ENCODE measurements at regions not wholly inside any gene's neighbourhood (a gene's known extent, or its start where the extent isn't known, plus 50 kb on each side); places are given as distances from the start of the nearest gene placed in this dataset.
A peak's percentile ranks its signal among the peaks of the same experiment; 100 is the strongest.

DNA sequence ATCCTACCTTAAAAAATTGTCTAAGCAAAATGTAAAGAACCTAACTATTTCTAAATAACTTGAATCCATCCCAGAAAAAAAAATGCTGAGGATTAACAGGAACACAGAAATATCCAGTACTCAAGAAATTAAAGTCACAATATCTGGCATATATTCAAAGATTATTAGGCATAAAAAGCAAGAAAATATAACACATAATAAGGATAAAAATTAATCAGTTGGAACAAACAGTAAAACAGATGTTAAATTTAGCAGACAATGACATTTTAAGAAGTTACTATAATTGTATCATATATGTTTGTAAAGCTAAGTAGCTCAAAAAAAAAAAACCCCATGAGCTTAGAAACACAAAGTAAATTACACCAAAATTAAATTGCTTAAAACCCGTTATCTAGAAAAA is 427.4 kb upstream of the GYPC start:
- TF ChIP-seq, protein P1, sequence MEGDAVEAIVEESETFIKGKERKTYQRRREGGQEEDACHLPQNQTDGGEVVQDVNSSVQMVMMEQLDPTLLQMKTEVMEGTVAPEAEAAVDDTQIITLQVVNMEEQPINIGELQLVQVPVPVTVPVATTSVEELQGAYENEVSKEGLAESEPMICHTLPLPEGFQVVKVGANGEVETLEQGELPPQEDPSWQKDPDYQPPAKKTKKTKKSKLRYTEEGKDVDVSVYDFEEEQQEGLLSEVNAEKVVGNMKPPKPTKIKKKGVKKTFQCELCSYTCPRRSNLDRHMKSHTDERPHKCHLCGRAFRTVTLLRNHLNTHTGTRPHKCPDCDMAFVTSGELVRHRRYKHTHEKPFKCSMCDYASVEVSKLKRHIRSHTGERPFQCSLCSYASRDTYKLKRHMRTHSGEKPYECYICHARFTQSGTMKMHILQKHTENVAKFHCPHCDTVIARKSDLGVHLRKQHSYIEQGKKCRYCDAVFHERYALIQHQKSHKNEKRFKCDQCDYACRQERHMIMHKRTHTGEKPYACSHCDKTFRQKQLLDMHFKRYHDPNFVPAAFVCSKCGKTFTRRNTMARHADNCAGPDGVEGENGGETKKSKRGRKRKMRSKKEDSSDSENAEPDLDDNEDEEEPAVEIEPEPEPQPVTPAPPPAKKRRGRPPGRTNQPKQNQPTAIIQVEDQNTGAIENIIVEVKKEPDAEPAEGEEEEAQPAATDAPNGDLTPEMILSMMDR (IDR thresholded peaks at IDR 0.05; ENCODE audit: insufficient read depth, low read depth, low read length, missing control alignments), result no peak
- H3K4me3 ChIP-seq (ENCODE audit: low read depth, low read length), result no peak overlapping the region
- no peak for DNase-seq (ENCODE audit: low read depth)

DNA sequence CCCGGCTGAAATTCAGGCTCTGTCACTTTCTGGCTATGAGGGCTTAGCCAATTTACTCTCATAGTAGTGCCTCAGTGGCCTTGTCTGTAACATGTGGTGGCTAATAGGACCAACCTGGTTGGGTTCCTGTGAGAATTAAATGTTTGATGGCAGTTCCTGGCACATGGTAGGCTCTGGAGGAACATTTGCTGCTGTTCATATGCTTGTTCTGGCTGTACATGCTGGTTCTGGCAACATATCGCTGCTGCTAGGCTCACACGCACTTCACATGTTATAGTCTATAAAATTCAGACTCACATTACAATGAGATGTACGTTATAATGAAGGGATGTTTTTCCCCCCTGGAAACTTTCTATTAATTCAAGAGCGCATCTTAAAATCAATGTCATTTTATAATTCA is 417.7 kb upstream of the GYPC start:
- TF ChIP-seq, protein P1 (IDR thresholded peaks at IDR 0.05; ENCODE audit: insufficient read depth, low read depth, low read length, missing control alignments), result no peak
- no peak overlapping the region for H3K4me3 ChIP-seq (ENCODE audit: low read depth, low read length)
- no peak for DNase-seq (ENCODE audit: low read depth)

DNA sequence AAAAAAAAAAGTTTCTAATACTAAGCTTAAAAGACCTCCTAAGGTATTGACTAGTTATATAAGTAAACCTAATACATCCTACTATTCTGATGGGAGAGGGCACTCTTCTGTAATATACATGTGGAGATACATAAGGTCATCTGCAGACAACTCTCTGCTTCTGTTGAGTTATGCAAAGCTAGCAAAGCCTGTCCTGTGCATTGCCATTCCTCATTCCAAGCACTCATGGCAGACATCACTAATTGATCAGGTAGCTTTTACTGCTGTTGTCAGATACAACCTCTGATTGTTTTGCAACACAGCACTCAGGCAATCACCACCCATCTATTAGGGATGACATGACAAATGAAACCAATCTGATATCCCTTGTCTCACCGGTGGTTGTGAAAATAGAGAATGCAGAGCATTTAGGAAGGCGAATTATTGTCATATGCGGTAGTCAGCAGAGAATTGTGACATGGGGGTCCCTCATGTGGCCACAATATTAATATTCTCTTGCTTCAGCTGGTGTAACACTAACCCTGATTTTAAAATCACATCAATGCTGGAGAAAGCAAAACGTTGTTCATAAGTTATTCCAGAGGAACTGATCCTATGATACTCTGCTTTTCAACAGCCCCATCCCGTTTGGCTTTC is 416.5 kb upstream of the GYPC start:
- DNase-seq (ENCODE audit: low read depth), result no peak
- TF ChIP-seq, protein P1 (IDR thresholded peaks at IDR 0.05; ENCODE audit: insufficient read depth, low read depth, low read length, missing control alignments), result no peak
- H3K4me3 ChIP-seq (ENCODE audit: low read depth, low read length), result no peak overlapping the region

DNA sequence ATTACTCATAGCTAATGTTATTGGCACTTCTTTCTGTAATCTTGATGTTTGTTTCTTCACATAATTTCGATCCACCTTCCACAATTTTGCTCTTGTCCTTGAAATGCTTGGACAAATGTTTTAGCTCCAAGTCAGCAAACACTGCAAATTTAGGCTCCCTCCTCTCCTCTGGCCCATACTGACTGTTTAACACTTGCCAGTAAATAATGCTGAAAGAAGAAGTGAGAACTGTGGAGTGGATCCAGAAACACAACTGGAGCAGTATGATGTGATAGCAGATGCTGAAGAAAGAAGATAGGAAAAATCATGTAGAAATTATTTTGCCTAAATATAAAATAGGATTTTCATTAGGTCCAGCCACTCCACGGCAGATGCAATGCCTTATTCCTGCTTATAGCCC is 415.0 kb upstream of the GYPC start:
- no peak overlapping the region for H3K4me3 ChIP-seq (ENCODE audit: low read depth, low read length)
- TF ChIP-seq, protein P1 (IDR thresholded peaks at IDR 0.05; ENCODE audit: insufficient read depth, low read depth, low read length, missing control alignments), result no peak
- DNase-seq (ENCODE audit: low read depth), result no peak

DNA sequence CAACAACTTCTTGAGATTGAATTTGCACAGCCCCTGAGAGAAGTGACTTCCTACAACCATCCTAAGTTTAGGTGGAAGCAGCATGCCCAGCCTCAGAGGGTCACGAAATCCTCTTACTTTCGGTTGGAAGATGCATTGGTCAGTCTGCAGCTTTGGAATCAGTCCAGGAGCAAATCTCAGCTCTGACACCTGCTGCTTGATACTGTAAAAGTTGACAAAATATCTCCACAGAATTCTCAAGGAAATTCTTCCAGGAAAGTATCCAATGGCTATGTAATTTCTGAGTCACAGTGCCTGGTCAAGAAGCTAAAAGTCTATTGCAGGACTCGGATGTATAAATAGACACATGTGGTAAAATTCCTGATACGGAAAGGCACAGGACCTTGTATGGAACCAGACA is 414.5 kb upstream of the GYPC start:
- TF ChIP-seq, protein P1 (IDR thresholded peaks at IDR 0.05; ENCODE audit: insufficient read depth, low read depth, low read length, missing control alignments), result no peak
- no peak overlapping the region for H3K4me3 ChIP-seq (ENCODE audit: low read depth, low read length)
- DNase-seq (ENCODE audit: low read depth), result no peak

- TF ChIP-seq, protein P1 (IDR thresholded peaks at IDR 0.05; ENCODE audit: insufficient read depth, low read depth, low read length, missing control alignments), result peak; percentile 57
- H3K4me3 ChIP-seq (ENCODE audit: low read depth, low read length), result no peak overlapping the region
- DNase-seq (ENCODE audit: low read depth), result peak; percentile 62
Observed at GRCh38 chr2:126244937-126245336, 411.0 kb upstream of the GYPC start.

DNA sequence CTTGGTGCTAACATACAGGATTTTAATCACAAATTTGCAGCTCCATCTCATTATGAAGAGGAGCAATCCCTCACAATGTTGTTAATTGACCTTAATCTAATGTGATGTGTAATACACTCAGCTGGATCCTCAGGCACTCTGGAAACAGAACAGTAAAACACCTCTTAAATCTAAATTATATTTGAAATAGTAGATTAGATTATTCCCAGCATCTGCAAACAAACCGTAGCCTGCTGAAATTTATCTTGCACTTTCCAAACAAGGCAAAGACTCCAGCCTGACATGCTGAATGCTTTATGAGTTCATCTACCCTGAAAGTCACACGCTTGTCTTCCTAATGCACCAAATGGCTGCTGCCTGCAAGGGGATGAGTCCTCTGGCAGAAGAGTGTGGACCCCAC is 402.3 kb upstream of the GYPC start:
- DNase-seq (ENCODE audit: low read depth), result no peak
- TF ChIP-seq, protein P1 (IDR thresholded peaks at IDR 0.05; ENCODE audit: insufficient read depth, low read depth, low read length, missing control alignments), result no peak
- H3K4me3 ChIP-seq (ENCODE audit: low read depth, low read length), result no peak overlapping the region

All from GM12865 (cell line).